Fibroblast of skin of scalp (primary cell): ENCODE measurements at regions not wholly inside any gene's neighbourhood (a gene's known extent, or its start where the extent isn't known, plus 50 kb on each side); places are given as distances from the start of the nearest gene placed in this dataset.

Experiments
- DNase-seq: peaks from one replicate; pipeline ENCODE4 v3.0.0-alpha.2; 2013

- no peak for DNase-seq
Measured at GRCh38 chr20:6489361-6490171, 277.9 kb upstream of the BMP2 start.

DNA sequence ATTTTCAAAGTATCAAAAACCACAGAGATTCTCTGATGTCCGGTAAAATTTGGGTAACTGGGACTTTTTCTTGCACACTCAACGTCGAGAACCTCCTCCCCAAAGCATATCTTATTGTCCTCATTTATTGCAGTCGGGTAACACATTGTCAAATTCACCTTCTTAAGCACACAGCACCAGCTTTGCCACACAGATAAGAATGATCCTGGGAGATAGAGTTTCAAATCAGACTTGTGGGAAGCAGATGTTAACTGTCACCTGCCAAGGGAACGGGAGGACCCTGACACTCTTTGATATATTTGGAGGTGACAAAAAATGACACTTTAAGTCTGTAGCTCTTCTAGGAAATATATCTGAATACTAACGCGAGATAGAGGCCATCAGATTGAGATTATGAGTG, 282.1 kb upstream of the BMP2 start:
- DNase-seq, result no peak

GRCh38 chr20:6483727-6484126, 283.8 kb upstream of the BMP2 start:
- no peak for DNase-seq

DNA sequence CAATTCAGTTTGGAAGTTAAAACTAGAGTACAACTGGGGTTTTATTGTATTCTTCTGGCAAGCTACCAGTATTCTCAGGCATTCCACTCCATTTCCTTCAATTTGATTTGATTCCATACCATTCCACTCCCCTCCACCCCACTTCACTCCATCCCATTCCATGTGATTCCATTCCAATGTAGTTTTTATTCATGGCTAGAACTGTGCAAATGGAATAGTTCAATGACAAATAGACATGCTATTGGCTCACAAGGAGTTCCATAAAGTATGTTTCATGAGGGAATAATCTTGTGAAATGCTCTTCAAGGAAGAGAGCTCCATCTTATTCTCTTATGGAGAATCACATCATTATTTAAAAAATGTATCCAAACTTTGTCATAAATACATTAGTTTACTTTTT, 285.0 kb upstream of the BMP2 start:
- DNase-seq, result no peak

- no peak for DNase-seq
Measured at GRCh38 chr20:6480328-6481200, 286.9 kb upstream of the BMP2 start.

DNA sequence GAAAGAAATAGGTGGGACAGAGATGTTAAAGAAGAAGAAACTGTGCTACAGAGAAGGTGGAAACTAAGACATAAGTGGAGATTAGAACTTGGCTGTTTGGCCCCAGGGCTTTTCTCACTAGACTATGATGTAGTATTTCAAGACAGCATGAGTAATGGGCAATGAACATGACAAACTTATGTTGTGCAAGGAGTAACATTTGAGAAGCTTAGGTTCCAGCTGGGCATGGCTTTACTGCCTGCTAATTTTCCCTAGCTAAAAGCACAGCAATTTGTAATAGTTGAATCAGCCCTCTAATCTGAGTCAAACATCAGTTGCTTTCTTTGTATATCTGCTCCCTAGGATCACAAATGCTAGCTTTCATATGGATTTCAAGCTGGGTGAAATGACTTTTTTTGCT, 294.3 kb upstream of the BMP2 start:
- no peak for DNase-seq

DNA sequence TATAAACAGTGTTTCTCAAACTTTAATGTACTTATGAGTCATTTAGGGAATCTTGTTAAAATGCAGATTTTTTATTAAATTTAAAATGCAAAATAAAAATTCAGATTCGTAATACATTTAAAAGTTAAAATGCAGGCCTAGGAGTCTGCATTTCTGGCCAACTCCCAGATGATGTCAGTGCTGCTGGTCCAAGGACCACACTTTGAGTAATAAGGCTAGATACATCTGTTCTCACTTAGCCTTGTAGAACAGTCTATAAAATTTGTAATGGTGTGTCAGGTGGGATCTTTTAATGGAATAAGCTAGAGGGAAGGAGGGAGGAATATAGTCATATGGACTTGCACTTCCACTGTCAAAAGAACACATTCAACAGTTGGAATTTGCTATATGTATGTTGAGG, 295.6 kb upstream of the BMP2 start:
- no peak for DNase-seq

DNA sequence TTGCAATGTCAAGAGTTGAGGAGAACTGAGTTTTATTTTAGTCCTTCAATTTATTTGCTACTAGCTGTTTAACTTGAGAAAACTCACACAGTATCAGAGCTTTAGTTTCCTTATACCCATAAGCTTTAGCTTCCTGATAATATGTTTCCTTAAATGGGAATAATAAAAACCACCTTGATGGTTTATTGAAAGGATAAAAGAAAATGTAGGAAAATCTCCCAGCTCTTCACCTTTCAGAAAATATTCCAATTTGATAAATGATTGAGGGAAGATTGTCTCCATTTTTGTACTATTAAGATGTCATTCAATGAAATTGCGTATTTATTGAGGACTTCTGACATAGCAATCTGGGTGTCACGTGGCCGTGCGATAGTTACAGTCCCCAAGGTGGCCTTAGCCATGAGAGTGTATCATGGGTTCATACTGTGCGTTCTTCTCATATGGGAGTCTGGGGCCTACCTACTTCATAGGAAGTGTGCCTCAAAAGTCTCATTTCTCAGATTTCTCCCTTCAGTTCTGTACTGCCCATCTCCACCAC, 296.3 kb upstream of the BMP2 start:
- DNase-seq, result no peak

- no peak for DNase-seq
Measured at GRCh38 chr20:6469695-6470094, 297.8 kb upstream of the BMP2 start.

DNA sequence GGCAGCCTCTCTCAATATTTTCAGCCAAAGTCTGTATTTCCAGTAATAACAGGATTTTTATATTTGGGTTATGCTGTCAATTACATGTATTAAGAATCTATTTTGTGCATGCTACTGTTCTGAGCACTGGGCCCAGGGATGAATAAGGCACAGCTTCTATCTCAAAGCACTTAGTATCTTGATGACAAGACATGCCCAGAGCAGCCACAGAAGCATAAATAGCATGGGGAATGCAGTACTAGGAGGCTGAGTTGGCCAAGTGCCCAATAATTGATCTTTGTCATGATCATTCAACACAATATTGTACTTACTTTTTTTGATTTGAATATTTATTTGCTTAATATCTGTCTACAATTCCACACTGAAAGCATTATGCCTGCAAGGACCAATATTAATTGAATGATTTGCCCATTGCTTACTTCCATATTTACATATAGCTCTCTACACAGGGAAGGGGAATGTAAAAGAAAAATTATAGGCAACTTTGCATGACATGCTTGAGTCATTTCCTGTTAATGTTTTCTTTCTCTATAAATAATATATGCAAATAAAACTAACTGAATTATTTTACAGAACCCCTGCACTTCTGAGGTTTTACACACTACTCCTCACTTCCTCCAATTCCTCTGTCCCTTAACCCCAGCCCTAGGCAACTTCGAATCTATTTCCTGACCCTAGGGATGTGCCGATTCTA, 298.9 kb upstream of the BMP2 start:
- no peak for DNase-seq

GRCh38 chr20:6467562-6467961, 299.9 kb upstream of the BMP2 start:
- no peak for DNase-seq

DNA sequence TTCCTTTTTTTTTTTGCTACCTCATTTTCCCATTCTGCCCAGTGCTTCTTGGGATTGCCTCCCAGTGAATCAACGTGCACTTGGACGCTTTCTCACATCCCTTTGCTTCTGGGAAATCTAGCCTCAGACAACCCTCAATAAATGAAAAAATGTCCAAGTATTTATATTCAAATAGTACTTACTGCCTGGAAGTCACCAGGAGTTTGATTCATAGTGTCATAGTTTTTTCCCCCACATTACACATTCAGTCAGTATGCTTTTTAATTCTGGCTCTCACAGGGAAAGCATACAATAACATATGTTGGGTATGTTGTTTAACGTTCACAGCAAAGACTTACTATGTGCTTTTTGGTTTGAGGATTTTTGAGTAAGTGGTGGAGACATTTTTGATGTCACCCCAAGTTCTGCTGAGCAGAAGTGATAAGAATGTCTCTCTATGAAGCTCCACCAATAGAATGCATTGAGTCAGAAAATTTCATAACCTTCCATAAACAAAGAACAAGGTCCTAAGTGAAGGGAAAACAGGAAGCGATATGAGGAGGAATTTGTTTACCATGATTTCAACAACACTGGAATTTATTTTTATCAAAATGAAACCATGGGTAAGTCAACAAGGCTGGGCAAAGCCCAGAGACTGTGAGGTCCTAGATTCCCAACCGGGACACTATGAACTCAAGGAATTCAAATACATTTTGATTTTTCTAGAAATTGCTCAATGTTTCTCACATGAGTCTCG, 301.2 kb upstream of the BMP2 start:
- no peak for DNase-seq

GRCh38 chr20:6450841-6451240, 316.6 kb upstream of the BMP2 start:
- DNase-seq, result no peak

- no peak for DNase-seq
Measured at GRCh38 chr20:6440443-6440799, 317.6 kb upstream of the FERMT1 start.

DNA sequence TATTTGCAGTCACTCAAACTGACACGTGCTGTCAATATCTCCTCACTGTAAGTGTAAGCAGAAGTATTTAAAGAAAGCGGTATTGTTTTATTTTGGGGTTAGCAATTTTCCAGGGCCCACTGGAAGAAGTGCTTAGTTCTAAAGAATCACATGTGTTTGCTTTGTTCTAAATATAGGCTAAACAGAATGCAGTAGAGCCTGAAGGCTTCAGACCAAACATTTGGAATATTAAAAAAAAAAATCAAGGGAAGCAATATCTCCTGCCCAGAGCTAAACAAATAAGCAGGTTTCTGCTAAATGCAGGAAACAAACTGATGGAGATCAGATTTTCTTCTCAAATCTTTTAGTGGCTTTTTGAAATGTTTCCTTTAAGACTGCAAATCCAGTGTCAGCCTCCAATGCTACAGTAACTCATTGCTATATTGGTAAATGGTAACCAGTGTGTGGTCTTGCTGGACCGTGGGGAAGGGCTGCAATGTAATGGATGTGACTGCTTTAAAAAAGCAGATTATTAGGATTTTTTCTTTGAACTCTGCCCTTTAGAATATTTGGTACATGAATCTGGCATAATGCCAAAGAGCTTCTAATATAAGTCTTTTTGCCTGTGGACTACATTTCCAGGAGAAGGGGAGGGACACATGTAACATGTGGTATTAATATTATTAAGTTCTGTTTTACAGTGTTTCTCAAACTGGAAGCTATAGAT, 317.1 kb upstream of the FERMT1 start:
- no peak for DNase-seq

DNA sequence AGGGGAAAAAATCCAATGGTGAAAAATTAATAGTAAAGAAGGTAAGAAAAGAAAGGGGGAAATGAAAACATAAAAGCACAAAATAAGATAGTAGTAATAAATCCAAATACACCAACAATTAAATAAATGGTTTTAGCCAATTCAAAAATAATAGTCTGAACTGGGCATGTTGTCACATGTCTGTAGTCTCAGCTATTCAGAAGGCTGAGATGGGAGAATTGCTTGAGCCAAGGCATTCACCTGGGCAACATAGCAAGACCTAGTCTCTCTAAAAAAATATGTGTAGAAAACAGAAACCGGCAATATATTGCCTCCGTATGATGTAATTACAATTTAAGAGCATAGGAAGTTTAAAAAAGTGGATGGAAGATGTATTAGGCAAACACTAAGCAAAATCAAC, 311.3 kb upstream of the FERMT1 start:
- no peak for DNase-seq

GRCh38 chr20:6430381-6430780, 307.6 kb upstream of the FERMT1 start:
- no peak for DNase-seq

DNA sequence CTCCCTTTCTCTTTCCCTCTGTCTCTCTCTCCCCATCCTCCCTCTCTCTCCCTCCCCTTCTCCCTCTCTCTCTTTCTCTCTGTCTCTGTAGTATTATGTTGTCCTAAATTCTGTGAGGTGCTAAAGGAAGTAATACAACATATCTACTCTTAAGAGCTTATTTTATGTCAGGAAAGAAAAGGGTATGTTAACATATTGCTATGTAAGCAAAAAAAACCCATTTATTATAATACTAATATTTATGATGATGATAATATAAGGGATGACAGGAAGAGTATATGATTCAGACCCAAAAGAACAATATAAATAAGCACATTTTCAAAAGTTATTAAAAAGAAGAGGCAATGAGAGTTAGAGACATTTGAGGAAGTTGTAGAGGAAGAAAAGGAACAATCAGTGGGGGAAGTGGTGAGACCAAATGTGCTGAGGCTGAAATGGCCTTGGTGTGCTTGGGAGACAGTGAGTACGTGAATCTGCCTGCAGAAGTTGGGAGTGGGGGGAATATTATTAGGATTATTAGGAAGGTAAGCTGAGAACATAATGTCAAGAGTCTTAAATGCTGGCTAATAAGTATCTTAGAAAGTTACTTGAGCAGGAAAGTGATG, 303.6 kb upstream of the FERMT1 start:
- no peak for DNase-seq

DNA sequence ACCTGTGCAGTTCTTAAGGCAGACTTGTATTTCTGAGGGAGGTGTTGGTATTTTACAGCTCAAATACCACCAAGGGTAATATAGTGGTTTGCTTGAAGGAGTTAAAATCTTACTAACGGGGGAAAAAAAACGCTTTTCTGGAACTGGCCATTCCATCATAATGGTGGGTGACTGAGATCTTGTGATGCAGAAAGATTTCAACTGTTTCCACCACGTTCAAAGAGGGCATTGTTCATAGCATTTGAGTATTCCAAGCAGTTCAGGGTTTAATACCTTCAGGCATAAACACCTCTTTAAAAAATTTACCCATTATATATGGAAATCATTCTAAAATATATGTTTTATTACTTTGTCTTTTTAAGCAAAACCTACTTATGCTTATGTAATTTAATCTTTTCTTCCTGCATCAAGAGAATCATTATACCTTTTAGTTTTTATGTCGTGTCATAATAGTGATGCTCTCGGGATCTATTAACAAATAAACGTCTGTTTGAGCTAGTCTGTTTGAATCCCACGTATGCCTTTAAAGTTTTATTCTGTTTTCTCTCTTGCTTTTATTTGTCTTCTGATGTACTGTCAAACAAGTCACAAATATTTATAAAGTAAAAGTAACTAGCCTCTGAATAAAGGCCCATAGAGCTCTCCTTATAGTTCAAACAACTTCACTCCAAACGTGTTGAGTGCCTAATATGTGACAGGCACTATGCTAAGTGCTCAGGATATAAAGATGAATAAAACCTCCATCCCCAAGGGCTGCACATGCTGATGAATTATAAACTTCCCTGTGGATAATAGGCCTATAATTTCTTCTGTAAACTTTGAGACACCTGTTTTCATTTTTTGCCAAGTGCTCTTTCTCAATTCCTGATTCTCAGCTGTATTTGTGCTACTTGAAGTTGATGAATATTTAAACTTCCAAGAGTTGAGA, 298.8 kb upstream of the FERMT1 start:
- no peak for DNase-seq

DNA sequence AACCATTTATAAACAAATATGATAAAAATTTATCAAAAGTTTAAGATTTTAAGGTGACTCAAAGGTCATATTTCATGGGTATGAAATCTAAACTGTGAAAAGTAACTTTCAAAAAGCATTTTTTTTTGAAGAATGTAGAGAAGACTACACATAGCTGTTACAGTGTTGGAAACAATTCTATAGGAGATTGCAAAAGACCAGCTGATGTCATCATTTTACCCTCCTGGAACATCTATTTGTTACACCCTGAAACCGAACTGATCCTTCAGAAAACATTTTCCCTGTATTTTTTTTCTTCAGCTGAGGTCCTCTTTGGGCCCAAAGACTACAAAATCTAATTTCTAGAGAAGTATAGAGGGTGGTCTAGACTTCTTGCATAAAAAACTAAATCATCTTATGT, 297.5 kb upstream of the FERMT1 start:
- no peak for DNase-seq
